ENCODE measurements at regions not wholly inside any gene's neighbourhood (a gene's known extent, or its start where the extent isn't known, plus 50 kb on each side); places are given as distances from the start of the nearest gene placed in this dataset.

- FAIRE-seq (no peak), DNase-seq (no peak)
- Histone ChIP-seq H3K9me3 (ENCODE audit: control insufficient read depth in 2 of 3, insufficient read depth in 1 of 3, low read length in 3 of 3) (no peaks in the 10 kb centered on the region), H3K27ac (ENCODE audit: low read depth in 2 of 2, low read length in 2 of 2) (no peak overlapping the region), H3K27me3 (ENCODE audit: control insufficient read depth, insufficient read depth, low read length) (no peaks in the 10 kb centered on the region), H3K9ac (ENCODE audit: low read length in 3 of 3) (no peak overlapping the region), H3K4me1 (ENCODE audit: control insufficient read depth in 2 of 3, insufficient read depth in 2 of 3, low read depth in 1 of 3, low read length in 3 of 3) (no peaks in the 10 kb centered on the region), H3K36me3 (ENCODE audit: control insufficient read depth in 2 of 3, insufficient read depth in 3 of 3, low read length in 3 of 3) (no peaks in the 10 kb centered on the region), H3K4me3 (ENCODE audit: low read length in 3 of 3) (no peak overlapping the region)
- TF ChIP-seq CTCF (IDR thresholded peaks at IDR 0.05; ENCODE audit: borderline replicate concordance, extremely low read depth, insufficient read depth), result no peak
- intact Hi-C loops (cut with DNase I), result no loop called here
These were observed 288.3 kb upstream of the GALNTL6 start for GRCh38 chr4:171524903-171525302.

GRCh38 chr4:171521726-171522125, 291.5 kb upstream of the GALNTL6 start:
- H3K9me3 ChIP-seq (ENCODE audit: control insufficient read depth in 2 of 3, insufficient read depth in 1 of 3, low read length in 3 of 3), result no peaks in the 10 kb centered on the region
- intact Hi-C loops (cut with DNase I), result no loop called here
- H3K4me3 ChIP-seq (ENCODE audit: low read length in 3 of 3), result no peak overlapping the region
- H3K9ac ChIP-seq (ENCODE audit: low read length in 3 of 3), result no peak overlapping the region
- DNase-seq (no peak), FAIRE-seq (no peak)
- no peak for TF ChIP-seq CTCF (IDR thresholded peaks at IDR 0.05; ENCODE audit: borderline replicate concordance, extremely low read depth, insufficient read depth)
- no peaks in the 10 kb centered on the region for H3K27me3 ChIP-seq (ENCODE audit: control insufficient read depth, insufficient read depth, low read length)
- H3K36me3 ChIP-seq (ENCODE audit: control insufficient read depth in 2 of 3, insufficient read depth in 3 of 3, low read length in 3 of 3), result no peaks in the 10 kb centered on the region
- H3K4me1 ChIP-seq (ENCODE audit: control insufficient read depth in 2 of 3, insufficient read depth in 2 of 3, low read depth in 1 of 3, low read length in 3 of 3), result no peaks in the 10 kb centered on the region
- H3K27ac ChIP-seq (ENCODE audit: low read depth in 2 of 2, low read length in 2 of 2), result no peak overlapping the region

- no peaks in the 10 kb centered on the region for H3K36me3 ChIP-seq (ENCODE audit: control insufficient read depth in 2 of 3, insufficient read depth in 3 of 3, low read length in 3 of 3)
- no peak for TF ChIP-seq CTCF (IDR thresholded peaks at IDR 0.05; ENCODE audit: borderline replicate concordance, extremely low read depth, insufficient read depth)
- no peak for FAIRE-seq
- no peak overlapping the region for H3K27ac ChIP-seq (ENCODE audit: low read depth in 2 of 2, low read length in 2 of 2)
- no peaks in the 10 kb centered on the region for H3K27me3 ChIP-seq (ENCODE audit: control insufficient read depth, insufficient read depth, low read length)
- H3K4me1 ChIP-seq (ENCODE audit: control insufficient read depth in 2 of 3, insufficient read depth in 2 of 3, low read depth in 1 of 3, low read length in 3 of 3), result no peaks in the 10 kb centered on the region
- intact Hi-C loops (cut with DNase I), result no loop called here
- H3K4me3 ChIP-seq (ENCODE audit: low read length in 3 of 3), result no peak overlapping the region
- no peak for DNase-seq
- H3K9ac ChIP-seq (ENCODE audit: low read length in 3 of 3), result no peak overlapping the region
- no peaks in the 10 kb centered on the region for H3K9me3 ChIP-seq (ENCODE audit: control insufficient read depth in 2 of 3, insufficient read depth in 1 of 3, low read length in 3 of 3)
These were observed 293.7 kb upstream of the GALNTL6 start for GRCh38 chr4:171519457-171519856.

GRCh38 chr4:171517883-171518282, 295.3 kb upstream of the GALNTL6 start:
- DNase-seq (no peak), FAIRE-seq (no peak)
- Histone ChIP-seq H3K27me3 (ENCODE audit: control insufficient read depth, insufficient read depth, low read length) (no peaks in the 10 kb centered on the region), H3K9me3 (ENCODE audit: control insufficient read depth in 2 of 3, insufficient read depth in 1 of 3, low read length in 3 of 3) (no peaks in the 10 kb centered on the region), H3K4me3 (ENCODE audit: low read length in 3 of 3) (no peak overlapping the region), H3K27ac (ENCODE audit: low read depth in 2 of 2, low read length in 2 of 2) (no peak overlapping the region), H3K9ac (ENCODE audit: low read length in 3 of 3) (no peak overlapping the region), H3K36me3 (ENCODE audit: control insufficient read depth in 2 of 3, insufficient read depth in 3 of 3, low read length in 3 of 3) (no peaks in the 10 kb centered on the region), H3K4me1 (ENCODE audit: control insufficient read depth in 2 of 3, insufficient read depth in 2 of 3, low read depth in 1 of 3, low read length in 3 of 3) (no peaks in the 10 kb centered on the region)
- no peak for TF ChIP-seq CTCF (IDR thresholded peaks at IDR 0.05; ENCODE audit: borderline replicate concordance, extremely low read depth, insufficient read depth)
- intact Hi-C loops (cut with DNase I), result no loop called here

Data from kidney (tissue), 13 donors.